Kidney (tissue), 13 donors: ENCODE measurements at regions not wholly inside any gene's neighbourhood (a gene's known extent, or its start where the extent isn't known, plus 50 kb on each side); places are given as distances from the start of the nearest gene placed in this dataset.

Experiments
- DNase-seq, 5 donors: peaks; one replicate each; pipeline ENCODE4 v3.0.0-alpha.2; 2013 to 2020
- FAIRE-seq: peaks from 2 replicates; lab custom pipeline; 2012; peaks lifted over from hg19 to GRCh38; lab: Jason Lieb, UNC
- H3K27ac ChIP-seq, 2 donors: one replicate each; pipeline ENCODE4 v1.7.0; 2013; ENCODE audit warnings: low read depth in 2 of 2, low read length in 2 of 2, inconsistent platforms in 1 of 2
- H3K27me3 ChIP-seq: one replicate; pipeline ENCODE4 v1.7.1; 2013; ENCODE audit warnings: low read length, inconsistent platforms; ENCODE audit not compliant: control insufficient read depth, insufficient read depth
- H3K36me3 ChIP-seq, 3 donors: one replicate each; pipeline versions ENCODE4 v1.7.0 to v1.7.1; 2013; ENCODE audit warnings: low read length in 3 of 3, control low read depth in 1 of 3, inconsistent platforms in 1 of 3; ENCODE audit not compliant: insufficient read depth in 3 of 3, control insufficient read depth in 2 of 3
- H3K4me1 ChIP-seq, 3 donors: one replicate each; pipeline versions ENCODE4 v1.7.0 to v1.7.1; 2013; ENCODE audit warnings: low read length in 3 of 3, inconsistent platforms in 1 of 3, low read depth in 1 of 3; ENCODE audit not compliant: control insufficient read depth in 2 of 3, insufficient read depth in 2 of 3
- H3K4me3 ChIP-seq, 3 donors: one replicate each; pipeline versions ENCODE4 v1.7.0 to v1.8.1; 2013; ENCODE audit warnings: low read length in 3 of 3, control low read depth in 1 of 3, inconsistent platforms in 1 of 3
- H3K9ac ChIP-seq, 3 donors: one replicate each; pipeline versions ENCODE4 v1.7.0 to v1.7.1; 2013; ENCODE audit warnings: low read length in 3 of 3, control low read depth in 1 of 3, inconsistent platforms in 1 of 3
- H3K9me3 ChIP-seq, 3 donors: one replicate each; pipeline versions ENCODE4 v1.7.0 to v1.7.1; 2013; ENCODE audit warnings: low read length in 3 of 3, control low read depth in 1 of 3, inconsistent platforms in 1 of 3; ENCODE audit not compliant: control insufficient read depth in 2 of 3, insufficient read depth in 1 of 3
- CTCF ChIP-seq: IDR thresholded peaks from 3 replicates; pipeline ENCODE4 v1.5.1; 2012; ENCODE audit warnings: mild to moderate bottlenecking, moderate library complexity, borderline replicate concordance; ENCODE audit not compliant: insufficient read depth; ENCODE audit errors: extremely low read depth
- intact Hi-C: fragments of 100-400 bp; cut with DNase I; formaldehyde crosslinking; loops from one replicate; pipeline ENCODE4 v1.11.1; 2022
- donor health status: control.
- donor health status: control.
- donor health status: control.
- donor health status: control.
- donor health status: control.
- donor health status: DM: yes; HTN: yes; CAD: no.
- donor health status: Normal renal cell carcinoma (clear cell type).

DNA sequence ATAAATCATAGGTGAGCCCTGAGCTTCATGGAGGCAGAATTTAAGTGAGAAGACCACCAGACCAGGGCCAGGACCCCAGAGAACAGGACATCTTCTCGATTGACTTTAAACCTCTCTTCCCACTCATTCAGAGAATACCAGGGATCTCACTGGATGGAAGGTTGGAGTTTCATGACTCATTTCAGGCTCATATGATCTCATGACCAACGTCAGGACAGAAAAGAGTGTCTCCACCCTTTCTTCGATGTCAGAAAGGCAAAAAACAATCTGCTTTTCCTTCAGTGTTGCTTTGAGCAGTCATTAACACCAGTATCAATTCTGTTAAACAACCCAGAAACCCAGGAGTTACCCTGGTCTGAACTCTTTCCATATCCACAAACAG, 361.0 kb downstream of the KLF12 start:
- H3K27ac ChIP-seq, result no peak overlapping the region
- H3K36me3 ChIP-seq, result no peaks in the 10 kb centered on the region
- intact Hi-C loops, result no loop called here
- H3K4me1 ChIP-seq, result peaks cover 0 to 4% (median 0%) of the 10 kb centered on the region in 3 donors
- no peaks in the 10 kb centered on the region for H3K27me3 ChIP-seq
- DNase-seq, result no peak
- H3K9me3 ChIP-seq, result no peaks in the 10 kb centered on the region
- no peak for TF ChIP-seq CTCF
- H3K4me3 ChIP-seq, result no peak overlapping the region
- H3K9ac ChIP-seq, result no peak overlapping the region
- FAIRE-seq, result no peak

DNA sequence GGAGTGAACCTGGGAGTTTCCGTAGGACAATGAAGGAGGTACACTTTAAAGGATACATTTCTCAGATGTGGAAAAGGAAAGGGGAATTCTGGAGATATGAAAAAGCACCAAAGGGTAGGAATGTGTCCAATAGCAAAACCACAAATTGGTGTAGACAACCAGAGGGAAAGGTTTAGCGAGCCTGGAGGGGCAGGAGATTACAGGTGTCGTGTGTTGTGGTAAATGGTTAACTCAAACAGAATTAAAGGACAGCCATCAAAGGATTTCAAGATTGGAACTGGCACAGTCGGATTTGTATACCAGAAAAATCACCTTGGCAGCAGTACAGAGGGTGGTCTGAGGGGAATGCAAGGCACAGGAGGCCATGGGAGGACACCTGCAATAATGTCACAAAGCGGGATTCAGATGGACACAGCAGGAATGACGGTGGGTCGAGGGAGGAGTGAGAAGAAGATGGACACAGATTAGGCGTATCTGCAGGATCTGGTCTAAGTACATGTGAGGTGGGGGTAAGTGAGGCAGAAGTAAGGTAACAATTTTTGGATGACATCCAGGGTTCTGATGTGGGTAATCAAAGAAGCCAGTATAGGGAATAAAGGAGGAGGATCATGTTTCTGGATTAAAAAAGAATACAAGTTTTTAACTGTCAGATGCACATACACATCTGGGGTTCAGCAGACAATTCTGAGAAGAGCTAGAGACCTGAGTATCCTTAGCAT, 361.6 kb downstream of the KLF12 start:
- H3K9me3 ChIP-seq, result no peaks in the 10 kb centered on the region
- H3K27me3 ChIP-seq, result no peaks in the 10 kb centered on the region
- no peak overlapping the region for H3K9ac ChIP-seq
- H3K36me3 ChIP-seq, result no peaks in the 10 kb centered on the region
- H3K4me1 ChIP-seq, result peaks cover 0 to 4% (median 3%) of the 10 kb centered on the region in 3 donors
- DNase-seq, result no peak
- no peak for TF ChIP-seq CTCF
- H3K27ac ChIP-seq, result no peak overlapping the region
- intact Hi-C loops, result no loop called here
- no peak for FAIRE-seq
- H3K4me3 ChIP-seq, result no peak overlapping the region

DNA sequence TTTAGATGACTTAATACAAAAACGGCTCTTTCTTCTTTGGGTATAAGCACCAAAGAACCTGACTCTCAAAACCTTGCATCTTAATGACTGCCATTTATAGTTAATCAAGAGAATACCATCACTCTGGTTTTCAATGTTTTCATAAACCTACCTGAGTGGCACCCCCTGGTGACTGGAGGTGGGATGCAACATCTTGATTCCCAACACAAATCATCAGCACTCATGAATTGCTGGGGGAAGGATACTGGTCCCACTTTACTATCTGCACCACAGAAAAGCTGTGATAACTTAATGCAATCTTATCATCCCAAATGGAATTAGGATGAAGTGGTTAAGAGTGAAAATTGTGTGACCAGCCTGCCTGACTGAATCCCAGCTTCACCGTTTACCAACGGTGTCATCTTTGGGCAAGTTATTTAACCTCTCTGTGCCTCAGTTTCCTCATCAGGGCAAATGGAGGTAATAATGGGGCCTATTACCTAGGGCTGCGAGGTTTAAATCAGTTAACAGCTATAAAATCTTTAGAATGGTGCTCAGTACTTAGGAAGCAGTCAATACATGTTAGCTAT, 366.4 kb downstream of the KLF12 start:
- H3K9ac ChIP-seq, result no peak overlapping the region
- H3K4me1 ChIP-seq, result peaks cover 13 to 26% (median 19%) of the 10 kb centered on the region in 3 donors
- no peaks in the 10 kb centered on the region for H3K9me3 ChIP-seq
- TF ChIP-seq CTCF, result peak; percentile 12
- no peak overlapping the region for H3K27ac ChIP-seq
- H3K36me3 ChIP-seq, result no peaks in the 10 kb centered on the region
- no peak for DNase-seq
- H3K27me3 ChIP-seq, result no peaks in the 10 kb centered on the region
- no peak overlapping the region for H3K4me3 ChIP-seq
- FAIRE-seq, result no peak
- intact Hi-C loops, result no loop called here
